HG02970 (cell line): ENCODE measurements at regions not wholly inside any gene's neighbourhood (a gene's known extent, or its start where the extent isn't known, plus 50 kb on each side); places are given as distances from the start of the nearest gene placed in this dataset.

ENCODE experiments used
- ATAC-seq: cut with Tn5 transposase; IDR thresholded peaks from one replicate; pipeline ENCODE4 v1.9.1; 2021; ENCODE audit warnings: mild to moderate bottlenecking, moderate library complexity, moderate number of reproducible peaks; ENCODE audit not compliant: unreplicated experiment, low FRiP score

DNA sequence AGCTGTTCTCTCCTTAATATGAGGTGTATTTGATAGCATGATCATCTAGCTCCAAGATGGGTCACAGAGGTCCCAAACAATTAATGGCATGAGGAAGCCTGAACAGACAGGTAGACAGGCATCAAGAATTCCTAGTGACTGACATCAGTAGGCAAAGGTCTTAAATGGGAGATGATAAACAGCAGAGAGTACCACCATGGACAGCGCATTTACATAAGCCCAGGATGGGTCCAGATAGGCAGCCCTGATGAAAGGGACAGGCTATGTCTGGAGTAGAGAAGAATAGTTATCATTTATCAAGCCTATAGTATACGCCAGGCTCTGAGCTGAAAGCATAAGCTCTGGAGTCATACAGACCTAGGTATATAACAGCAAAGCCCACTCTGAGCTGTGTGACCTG is 434.7 kb upstream of the SETBP1 start:
- no peak for ATAC-seq

DNA sequence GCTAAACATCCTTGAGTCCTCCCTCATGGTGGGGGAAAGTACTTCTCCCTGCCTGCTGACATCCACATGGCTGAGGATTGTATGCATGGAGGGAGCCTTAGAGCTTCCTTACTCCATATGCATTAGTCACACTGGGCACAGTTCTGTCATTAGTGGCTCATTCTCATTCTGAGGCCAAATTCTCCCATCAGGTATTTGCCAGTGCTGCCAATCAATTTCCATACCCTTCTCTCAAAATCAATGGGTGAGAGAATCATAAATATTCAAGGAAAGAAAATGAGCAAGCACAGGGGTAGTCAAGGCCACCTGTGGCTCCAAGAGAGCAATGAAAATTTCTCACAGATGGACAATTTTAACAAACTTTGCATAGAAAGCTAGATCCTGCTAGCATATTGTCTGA is 422.6 kb upstream of the SETBP1 start:
- no peak for ATAC-seq

DNA sequence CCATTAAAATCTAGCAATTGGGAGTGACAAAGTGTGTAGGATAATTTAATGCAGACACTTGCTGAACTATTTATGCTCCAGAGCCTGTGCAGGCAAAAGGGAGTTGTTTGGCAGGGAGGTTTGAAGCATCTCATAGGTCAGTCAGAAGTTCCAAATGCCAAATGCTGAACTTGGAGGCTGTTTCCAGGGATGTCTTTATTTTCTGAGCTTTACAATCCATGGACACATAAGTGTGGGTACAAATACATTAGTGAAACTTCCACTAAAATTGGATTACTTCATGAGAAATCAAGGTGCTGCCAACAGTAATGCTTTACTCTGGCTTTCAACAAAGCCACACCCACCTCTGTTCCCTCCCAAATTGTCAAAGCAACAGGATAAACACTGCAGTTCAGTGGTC is 422.1 kb upstream of the SETBP1 start:
- ATAC-seq: no peak

DNA sequence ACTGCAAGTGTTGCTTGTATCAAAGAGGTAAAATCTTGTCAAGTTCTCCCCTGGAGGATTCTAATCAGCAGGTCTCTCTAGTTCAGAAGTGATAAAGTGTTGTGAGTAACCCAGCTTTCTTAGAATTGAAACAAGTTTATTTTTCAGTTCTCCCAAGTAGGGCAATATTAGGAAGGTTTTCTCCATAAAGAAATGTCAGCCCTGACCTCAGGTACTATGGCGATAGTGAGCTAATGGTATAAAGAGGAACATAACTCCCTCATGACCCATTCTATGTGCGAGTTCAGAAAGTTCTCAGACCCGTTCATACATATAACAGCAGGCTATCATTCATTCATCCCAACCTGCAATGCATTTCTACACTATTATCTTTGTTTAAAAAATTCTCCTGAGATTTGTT is 421.1 kb upstream of the SETBP1 start:
- no peak for ATAC-seq

DNA sequence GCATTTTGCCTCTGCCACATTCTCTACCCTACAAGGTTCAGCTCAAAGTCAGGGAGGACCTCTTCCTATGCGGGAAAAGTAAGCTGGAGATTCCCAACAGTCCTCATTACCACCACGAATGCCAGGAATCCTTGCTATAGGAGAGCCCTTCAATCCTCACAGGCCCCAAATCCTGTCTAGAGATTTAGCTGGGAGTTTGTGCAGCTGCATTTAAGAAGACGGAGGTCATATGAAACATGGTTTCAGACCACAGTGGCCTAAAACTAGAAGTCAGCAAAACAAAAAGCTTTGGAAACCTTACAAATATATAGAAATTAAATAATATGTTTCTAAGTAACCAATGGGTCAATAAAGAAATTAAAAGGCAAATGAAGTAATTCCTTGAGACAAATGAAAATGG is 415.3 kb upstream of the SETBP1 start:
- ATAC-seq: no peak

DNA sequence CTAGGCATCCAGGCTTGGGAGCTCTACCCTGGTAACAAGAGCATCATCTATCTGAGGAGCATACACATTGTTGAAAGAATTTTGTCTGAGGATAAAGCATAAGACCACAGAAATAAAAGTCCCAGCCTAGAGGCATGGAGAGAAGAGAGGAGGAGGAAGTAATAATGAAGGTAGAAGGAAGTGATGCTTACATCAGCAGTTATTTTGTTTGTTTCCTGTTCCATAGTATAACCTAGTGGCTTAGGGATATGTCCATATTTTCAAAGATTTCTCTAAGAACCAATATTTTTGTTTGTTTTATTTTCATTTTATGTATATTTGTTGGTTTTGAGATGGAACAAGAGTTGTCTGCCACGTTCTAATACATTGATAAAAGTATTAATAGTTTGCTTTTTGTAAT is 407.4 kb upstream of the SETBP1 start:
- ATAC-seq: no peak

DNA sequence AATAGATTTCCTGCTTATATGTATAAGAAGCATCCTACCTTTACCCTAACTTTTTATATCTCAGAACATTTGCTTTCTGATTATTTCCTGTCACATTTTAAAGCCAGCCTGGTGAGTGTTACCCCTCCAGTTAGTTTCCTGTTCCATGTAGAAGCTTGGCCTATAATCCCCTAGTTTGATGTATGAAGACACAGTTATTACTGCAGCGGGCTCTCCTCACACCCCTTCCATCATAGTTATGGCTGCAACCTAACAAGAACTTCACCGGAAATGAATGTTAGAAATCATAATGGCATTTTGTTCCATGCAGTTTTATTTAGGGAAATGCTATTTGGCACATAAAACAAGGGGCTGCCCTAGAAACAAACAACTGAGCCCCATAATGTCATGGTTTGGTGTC is 400.2 kb upstream of the SETBP1 start:
- ATAC-seq: no peak

DNA sequence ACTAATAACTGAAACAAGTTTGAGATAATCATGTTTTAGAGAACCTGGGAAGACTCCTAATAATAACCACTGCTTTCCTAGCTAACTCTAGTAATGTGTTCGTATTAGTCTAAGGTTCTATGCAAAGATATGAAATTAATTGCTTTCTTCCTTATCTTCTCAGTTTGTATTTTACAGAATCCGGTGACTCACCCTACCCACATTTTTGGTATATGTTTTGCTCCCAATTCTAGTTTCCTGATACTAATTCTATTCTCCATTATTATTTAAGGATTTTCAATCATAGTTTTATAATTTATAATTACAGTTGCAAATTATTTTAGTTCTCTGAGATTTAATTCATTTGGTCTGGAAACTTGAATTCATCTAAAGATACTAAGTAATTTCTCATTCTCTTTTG is 394.6 kb upstream of the SETBP1 start:
- no peak for ATAC-seq

DNA sequence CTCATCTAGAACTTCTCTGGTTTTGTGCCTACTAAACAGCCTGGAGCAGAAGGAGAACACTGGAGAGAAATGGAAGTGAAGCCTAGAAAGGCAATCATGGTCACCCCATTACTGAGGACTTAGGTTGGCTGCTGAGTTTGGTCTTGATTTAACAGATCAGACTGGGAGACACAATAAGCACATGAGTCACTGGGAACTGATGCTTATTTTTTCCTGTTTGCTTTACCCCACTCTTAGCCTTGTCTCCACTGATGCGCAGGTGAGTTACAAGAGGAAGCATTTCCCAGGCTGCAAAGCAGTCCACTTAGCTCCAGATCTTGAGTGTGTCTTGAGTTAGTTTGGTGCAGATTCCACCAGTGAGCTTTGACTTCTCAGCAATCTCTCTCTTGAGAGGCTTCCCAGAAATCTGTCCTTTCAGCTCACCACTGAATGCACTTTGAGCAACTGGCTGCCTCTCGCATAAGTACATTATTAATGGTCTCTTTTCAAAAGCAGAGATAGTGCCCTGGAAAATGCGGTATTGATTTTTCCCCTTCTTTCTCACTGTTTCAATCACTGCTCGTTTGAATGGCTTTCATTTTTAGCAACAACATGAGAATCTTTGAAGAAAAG is 390.2 kb upstream of the SETBP1 start:
- no peak for ATAC-seq

DNA sequence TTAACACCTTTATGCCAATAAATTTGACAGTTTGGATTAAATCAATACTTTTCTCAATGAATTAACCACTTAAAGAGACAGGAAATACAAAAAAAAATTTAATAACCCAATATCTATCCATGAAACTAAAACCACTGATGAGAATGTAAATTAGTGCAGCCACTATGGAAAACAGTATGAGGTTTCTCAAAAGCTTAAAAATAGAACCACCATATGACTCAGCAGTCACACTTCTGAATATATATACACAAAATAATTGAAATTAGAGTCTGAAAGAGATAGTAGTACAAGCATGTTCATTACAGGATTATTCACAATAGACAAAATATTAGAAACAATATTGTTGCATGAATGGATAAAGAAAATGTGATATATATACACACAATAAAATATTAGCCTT is 382.1 kb upstream of the SETBP1 start:
- ATAC-seq: no peak

DNA sequence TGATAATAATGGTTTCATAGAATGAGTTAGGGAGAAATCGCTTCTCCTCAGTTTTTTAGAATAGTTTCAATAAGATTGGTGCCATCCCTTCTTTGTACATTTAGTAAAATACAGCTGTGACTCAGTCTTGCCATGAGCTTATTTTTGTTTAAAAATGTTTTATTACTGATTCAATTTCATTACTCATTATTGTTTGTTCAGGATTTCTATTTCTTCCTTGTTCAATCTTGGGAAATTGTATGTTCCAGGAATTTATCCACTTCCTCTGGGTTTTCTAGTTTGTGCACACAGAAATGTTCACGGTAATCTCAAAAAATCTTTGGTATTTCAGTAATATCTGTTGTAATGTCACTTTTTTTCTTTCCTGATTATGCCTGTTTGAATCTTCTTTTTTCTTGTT is 371.5 kb upstream of the SETBP1 start:
- ATAC-seq: no peak

DNA sequence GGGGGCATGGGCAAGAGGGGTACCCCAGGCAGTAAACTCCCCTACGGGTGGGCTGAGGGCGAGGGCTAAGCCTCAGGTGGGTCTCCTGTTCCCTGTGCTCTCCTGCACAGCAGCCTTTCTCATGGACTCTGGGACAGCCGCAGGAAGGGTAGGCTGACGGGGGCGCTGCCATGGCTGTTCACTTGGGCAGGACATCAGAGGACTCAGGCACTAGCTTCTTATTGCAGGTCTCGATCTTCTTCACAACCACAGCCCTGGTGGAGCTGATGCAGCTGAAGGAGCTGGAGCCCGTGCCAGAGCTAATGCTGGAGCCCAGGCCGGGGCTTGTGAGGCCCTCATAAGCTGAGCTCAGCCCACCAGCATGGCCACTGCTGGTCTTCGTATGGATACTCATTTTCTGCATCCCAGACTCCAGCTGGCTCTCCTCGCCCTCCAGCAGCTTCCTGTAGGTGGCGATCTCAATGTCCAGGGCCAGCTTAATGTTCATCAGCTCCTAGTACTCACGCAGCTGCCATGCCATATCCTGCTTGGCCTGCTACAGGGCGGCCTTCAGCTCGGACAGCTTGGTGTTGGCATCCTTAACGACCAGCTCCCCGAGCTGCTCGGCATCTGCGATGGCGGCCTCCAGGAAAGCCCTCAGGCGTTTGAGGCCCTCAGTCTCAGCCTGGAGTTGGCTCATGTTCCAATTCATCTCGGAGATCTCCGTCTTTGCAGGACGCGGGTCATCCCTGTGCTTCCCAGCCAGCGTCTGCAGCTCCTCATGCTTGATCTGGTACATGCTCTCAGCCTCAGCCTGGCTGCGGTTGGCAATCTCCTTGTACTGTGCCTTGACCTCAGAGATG is 359.8 kb upstream of the SETBP1 start:
- no peak for ATAC-seq

DNA sequence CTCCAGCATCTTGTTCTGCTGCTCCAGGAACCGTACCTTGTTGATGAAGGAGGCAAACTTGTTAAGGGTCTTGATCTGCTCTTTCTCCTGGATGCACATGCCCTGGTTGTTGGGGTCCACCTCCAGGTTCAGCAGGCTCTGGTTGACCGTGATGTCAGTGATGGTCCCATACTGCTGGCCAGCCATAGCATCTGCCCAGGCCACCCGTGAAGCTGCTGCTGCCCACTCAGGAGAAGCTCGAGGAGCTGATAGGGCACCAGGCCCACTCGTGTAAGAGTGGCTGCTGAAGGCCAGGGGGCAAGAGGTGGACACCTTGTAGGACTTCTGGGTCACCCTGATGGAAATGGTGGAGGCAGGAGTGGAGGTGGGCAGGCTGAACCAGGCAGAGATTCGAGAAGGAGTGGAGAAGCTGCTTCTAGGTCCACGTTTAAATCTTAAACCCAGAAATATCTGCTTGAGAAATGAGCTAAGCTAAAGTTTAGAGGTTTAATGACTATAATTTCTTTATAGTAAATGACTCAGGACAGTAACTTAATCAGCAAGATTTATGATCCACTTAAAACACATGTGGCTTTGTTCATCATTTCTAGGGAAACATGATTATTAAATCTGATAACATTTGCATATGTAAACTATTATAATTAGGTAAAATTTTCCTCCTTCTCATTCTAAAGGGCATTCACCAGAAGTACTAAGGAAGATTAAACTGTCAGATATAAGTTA is 358.7 kb upstream of the SETBP1 start:
- ATAC-seq: no peak

DNA sequence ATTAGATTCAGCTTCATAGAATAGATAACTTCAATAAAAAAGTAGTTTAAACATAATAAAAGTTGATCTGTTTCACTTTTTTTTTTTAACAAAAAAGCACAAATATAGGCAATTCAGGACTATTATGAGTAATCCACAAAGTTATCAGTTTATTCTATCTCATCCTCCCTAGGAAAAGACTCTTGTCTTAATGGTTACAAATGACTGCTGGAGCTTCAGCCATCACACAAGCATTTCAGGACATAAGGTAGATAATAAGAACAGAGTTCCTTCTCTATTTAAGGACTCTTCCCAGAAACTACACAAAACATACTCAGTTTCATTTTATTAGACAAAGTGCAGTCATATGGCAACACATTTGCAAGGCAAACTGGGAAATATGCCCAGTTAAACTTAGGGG is 357.6 kb upstream of the SETBP1 start:
- ATAC-seq: no peak

DNA sequence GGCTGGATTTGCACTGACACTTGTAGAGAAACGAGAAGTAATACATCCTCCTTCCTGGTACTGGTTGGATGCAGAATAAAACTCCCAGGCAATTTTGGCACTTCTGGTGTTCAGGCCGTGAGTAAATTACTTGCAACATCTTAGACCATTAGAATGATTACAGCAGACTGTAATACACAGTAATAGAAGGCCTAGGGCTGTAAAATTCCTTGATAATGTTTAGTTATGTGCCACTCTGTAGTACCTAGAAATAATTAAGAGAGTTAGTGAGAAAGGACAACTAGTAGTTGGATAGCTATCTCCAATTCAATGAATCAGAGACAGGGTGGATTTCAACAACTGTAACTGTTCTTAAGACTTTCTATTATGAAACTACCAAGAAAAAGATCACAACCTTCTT is 356.3 kb upstream of the SETBP1 start:
- ATAC-seq: no peak

DNA sequence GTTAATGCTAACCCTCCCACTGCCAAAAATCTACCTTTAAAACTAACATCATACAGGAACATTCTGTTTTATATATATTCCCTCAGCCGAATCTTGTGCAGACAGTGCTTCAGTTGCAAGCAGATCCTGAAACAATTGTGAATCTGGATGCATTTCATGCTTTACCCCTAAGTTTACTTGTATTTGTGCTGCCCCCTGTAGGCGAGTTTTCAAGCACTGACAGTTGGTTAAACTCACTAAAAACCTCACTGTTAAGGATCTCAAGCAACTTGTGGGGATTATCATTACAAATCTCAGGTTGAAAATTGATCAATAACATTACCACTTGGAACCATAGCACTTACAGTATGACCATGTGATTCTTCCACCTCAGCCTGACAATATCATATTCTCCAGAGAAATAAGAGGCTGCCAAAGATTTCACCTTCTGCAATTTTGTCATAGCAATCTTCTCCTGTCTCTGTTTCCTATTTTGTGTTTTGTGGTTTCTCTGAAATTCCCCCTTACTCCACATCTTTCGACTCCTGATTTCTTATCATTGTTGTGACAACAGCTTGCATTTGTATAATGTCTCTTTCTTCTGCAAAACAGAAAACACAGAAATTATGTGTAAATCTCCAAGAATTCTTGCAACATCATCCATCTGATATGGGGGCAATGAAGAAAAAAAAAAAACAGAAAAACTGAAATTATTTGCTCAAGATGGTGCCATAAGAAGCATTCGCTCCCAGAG is 354.6 kb upstream of the SETBP1 start:
- ATAC-seq: no peak

DNA sequence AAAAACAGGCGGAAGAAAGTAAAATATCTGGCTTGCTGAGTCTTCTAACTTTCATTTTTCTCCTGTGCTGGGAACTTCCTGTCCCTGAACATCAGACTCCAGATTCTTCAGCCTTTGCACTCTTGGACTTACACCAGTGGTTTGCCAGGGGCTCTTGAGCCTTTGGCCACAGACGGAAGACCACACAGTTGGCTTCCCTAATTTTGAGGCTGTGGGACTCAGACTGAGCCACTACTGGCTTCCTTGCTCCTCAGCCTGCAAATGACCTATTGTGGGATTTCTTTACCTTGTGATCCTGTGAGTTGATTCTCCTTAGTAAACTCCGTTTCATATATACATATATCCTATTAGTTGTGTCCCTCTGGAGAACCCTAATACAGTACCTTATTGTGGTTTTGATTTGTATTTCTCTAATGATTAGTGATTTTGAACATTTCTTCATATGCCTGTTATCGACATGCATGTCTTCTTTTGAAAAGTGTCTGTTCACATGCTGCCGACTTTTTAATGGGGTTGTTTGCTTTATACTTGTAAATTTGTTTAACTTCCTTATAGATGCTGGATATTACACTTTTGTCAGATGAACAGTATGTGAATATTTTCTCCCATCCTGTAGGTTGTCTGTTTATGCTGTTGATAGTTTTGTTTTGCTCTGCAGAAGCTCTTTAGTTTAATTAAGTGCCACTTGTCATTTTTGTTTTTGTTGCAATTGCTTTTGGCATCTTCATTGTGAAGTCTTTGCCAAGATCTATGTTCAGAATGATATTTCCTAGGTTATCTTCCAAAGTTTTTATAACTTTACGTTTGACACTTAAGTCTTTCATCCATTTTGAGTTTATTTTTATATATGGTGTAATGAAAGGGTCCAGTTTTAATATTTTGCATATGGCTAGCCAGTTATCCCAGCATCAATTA is 348.8 kb upstream of the SETBP1 start:
- no peak for ATAC-seq

DNA sequence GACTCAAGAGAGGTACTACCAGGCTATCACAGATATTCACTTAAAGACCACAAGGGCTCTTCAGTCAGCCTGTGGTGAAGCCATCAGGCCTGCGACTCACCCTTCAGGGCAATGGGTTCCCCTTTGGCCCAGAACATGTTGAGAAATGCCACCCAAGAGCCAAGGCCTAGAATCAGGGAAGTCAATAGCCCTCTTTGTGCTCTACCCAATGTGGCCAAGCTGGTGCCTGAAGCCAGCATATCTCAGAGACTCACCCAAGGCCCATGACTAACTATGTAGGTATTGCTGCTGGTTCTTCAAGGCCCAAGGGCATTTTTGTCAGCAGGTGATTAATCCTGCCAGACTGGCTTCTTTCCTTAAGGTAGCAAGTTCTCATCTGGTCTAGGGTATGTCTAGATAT is 338.9 kb upstream of the SETBP1 start:
- ATAC-seq: no peak

DNA sequence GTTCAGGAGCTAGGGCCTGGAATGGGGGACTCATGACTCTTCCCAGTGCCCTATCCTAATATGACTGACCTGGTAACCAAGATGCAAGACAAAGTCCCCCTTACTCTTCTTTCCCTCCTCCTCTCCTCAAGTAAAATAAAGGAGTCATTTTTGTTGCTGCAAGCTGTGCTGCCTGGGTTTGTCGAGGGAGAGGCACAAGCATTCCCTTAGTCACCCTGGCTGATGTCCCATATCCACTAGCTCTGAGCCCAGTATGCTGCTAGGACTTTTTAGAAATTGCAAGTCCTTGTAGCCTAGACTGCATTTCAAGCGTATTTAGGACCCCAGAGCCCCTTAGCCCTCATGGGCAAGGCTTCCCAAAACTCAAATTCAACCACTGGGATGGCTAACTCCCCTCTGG is 338.5 kb upstream of the SETBP1 start:
- no peak for ATAC-seq

DNA sequence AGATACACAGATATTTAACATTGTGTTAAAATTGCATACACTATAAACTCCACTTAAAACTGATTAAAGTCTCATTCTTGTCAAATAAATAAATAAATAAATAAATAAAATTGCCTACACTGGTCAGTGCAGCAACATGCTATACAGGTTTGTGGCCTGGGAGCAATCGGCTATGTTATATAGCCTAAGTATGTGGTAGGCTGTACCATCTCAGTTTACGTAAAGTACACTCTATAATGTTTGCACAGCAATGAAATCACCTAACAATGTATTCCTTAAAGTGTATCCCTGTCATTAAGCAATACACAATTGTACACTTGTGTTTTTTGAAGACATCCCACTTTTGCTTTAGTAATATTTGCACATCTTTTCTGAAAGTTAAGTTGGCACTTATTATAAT is 337.7 kb upstream of the SETBP1 start:
- no peak for ATAC-seq
